ENCODE measurements at regions not wholly inside any gene's neighbourhood (a gene's known extent, or its start where the extent isn't known, plus 50 kb on each side); places are given as distances from the start of the nearest gene placed in this dataset.

- TF ChIP-seq POLR2AphosphoS5 (IDR thresholded peaks at IDR 0.05): no peak
- TF ChIP-seq CTCF (IDR thresholded peaks at IDR 0.05): no peak
- no peak for TF ChIP-seq POLR2A (IDR thresholded peaks at IDR 0.05)
Measured at GRCh38 chr9:84059936-84060335, 79.3 kb downstream of the RMI1 start.
